ENCODE measurements at regions not wholly inside any gene's neighbourhood (a gene's known extent, or its start where the extent isn't known, plus 50 kb on each side); places are given as distances from the start of the nearest gene placed in this dataset.

DNA sequence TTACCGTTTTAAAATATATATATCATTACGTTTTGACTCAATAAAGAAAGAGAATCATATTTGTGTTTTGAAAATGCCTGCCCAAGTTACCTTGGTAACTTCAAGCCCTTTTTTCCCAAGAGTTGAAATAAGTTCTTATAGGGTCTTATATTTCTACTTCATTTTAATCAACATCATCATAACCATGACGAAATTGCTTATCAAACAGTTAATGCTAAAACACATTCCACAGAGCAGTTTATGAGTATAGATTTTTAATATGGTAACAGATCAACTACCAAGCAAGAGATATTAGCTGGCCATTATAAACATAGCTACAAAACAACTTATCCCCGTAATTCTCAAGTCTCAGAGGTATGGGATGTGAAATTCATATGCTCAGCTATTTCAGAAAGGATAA lies 197.9 kb upstream of the LRRTM4 start:
- Mint-ChIP-seq H3K27me3 (ENCODE audit: low read depth) (no peaks in the 10 kb centered on the region), H3K9me3 (no peaks in the 10 kb centered on the region), H3K27ac (no peak overlapping the region), H3K4me3 (no peak overlapping the region), H3K4me1 (no peaks in the 10 kb centered on the region), H3K36me3 (ENCODE audit: insufficient read depth in 1 of 3, low read depth in 3 of 3) (no peaks in the 10 kb centered on the region)
- Histone ChIP-seq H3K4me1 (ENCODE audit: insufficient read depth, low read length) (no peaks in the 10 kb centered on the region; the same call in 1 of the 2 replicates), H3K9me3 (ENCODE audit: control insufficient read depth, low read depth, low read length) (no peaks in the 10 kb centered on the region), H2BK5ac (ENCODE audit: insufficient read length, low read length) (no peak overlapping the region), H2BK12ac (ENCODE audit: insufficient read length, low read depth, low read length) (no peak overlapping the region), H4K8ac (replicated peaks; ENCODE audit: insufficient read length, low read depth, low read length) (no peak overlapping the region), H3K23me2 (ENCODE audit: insufficient read length, low read depth, low read length, poor library complexity, severe bottlenecking) (no peaks in the 10 kb centered on the region), H2AK5ac (ENCODE audit: insufficient read length, low read length) (no peak overlapping the region), H3K79me1 (ENCODE audit: insufficient read depth, low read depth, low read length, poor library complexity, severe bottlenecking) (no peaks in the 10 kb centered on the region), H3K27ac (ENCODE audit: insufficient read length, low read depth, low read length) (no peak overlapping the region), H2BK15ac (ENCODE audit: low read depth, low read length) (no peak overlapping the region), H4K20me1 (ENCODE audit: control insufficient read depth, insufficient read depth, insufficient read length) (no peaks in the 10 kb centered on the region), H3K79me2 (ENCODE audit: insufficient read depth, low read length) (no peaks in the 10 kb centered on the region), H3K9ac (ENCODE audit: extremely low read depth, insufficient read length, low read length) (no peak overlapping the region), H4K5ac (ENCODE audit: insufficient read length, low read depth, low read length) (no peak overlapping the region), H3K27me3 (ENCODE audit: insufficient read depth, low read length) (no peaks in the 10 kb centered on the region), H3K4me2 (ENCODE audit: insufficient read depth, insufficient read length, low read length) (no peak overlapping the region), H3T11ph (ENCODE audit: low read length) (no peak overlapping the region), H4K91ac (ENCODE audit: insufficient read length, low read depth, low read length) (no peak overlapping the region), H3K56ac (ENCODE audit: insufficient read length, low read depth, low read length) (no peak overlapping the region), H2BK20ac (ENCODE audit: low read depth, low read length, poor library complexity, severe bottlenecking) (no peak overlapping the region), H3K4ac (ENCODE audit: low read depth, low read length) (no peak overlapping the region), H3K18ac (ENCODE audit: insufficient read length, low read depth, low read length) (no peak overlapping the region), H2BK120ac (ENCODE audit: low read depth, low read length, poor library complexity, severe bottlenecking) (no peak overlapping the region), H3K23ac (ENCODE audit: insufficient read length, low read depth, low read length) (no peak overlapping the region), H3K14ac (ENCODE audit: insufficient read depth, low read length) (no peak overlapping the region), H2AFZ (ENCODE audit: low read length) (no peak overlapping the region)
- no CpG with 5 or more reads among the region's 4 CpGs for WGBS (ENCODE audit: extremely low coverage, insufficient read length, low lambda C conversion rate)
- DNase-seq, result no peak
- TF ChIP-seq, protein P1, sequence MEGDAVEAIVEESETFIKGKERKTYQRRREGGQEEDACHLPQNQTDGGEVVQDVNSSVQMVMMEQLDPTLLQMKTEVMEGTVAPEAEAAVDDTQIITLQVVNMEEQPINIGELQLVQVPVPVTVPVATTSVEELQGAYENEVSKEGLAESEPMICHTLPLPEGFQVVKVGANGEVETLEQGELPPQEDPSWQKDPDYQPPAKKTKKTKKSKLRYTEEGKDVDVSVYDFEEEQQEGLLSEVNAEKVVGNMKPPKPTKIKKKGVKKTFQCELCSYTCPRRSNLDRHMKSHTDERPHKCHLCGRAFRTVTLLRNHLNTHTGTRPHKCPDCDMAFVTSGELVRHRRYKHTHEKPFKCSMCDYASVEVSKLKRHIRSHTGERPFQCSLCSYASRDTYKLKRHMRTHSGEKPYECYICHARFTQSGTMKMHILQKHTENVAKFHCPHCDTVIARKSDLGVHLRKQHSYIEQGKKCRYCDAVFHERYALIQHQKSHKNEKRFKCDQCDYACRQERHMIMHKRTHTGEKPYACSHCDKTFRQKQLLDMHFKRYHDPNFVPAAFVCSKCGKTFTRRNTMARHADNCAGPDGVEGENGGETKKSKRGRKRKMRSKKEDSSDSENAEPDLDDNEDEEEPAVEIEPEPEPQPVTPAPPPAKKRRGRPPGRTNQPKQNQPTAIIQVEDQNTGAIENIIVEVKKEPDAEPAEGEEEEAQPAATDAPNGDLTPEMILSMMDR (conservative IDR thresholded peaks at IDR 0.05), result no peak

Data from H9 (cell line).